GM12891 (cell line): ENCODE measurements at regions not wholly inside any gene's neighbourhood (a gene's known extent, or its start where the extent isn't known, plus 50 kb on each side); places are given as distances from the start of the nearest gene placed in this dataset.

Source experiments
- POLR2A ChIP-seq: IDR thresholded peaks from 2 replicates; pipeline ENCODE4 v1.6.1; 2011; ENCODE audit warnings: low read depth, low read length, control low read depth
- POLR2AphosphoS5 ChIP-seq: IDR thresholded peaks from 2 replicates; pipeline ENCODE4 v1.6.1; 2011; ENCODE audit warnings: low read depth, low read length, control low read depth
- POU2F2 ChIP-seq: IDR thresholded peaks from 2 replicates; pipeline ENCODE4 v1.6.1; 2011; ENCODE audit warnings: low read depth, mild to moderate bottlenecking, control low read depth, low read length, moderate library complexity
- TAF1 ChIP-seq: IDR thresholded peaks from 2 replicates; pipeline ENCODE4 v1.6.1; 2011; ENCODE audit warnings: low read depth, low read length, control low read depth

DNA sequence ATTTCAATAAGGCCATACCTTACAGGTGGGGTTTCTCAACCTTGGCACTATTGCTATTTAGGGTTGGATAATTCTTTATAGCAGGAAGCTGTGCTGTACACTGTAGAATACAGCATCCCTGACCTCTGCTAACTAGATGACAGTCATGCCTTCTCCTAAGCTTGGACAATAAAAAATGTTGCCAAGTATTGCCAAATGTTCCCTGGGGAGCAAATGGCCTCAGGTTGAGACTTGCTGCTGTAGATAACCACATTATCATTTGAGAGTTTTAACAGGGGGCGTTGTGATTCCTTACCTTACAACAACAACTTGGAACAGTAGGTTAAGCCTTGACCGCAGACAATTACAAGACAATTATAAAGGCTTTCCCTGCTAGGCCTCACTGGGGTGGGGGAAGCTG, 1073.6 kb upstream of the TMEM132C start:
- TF ChIP-seq POLR2A (no peak), POLR2AphosphoS5 (no peak), POU2F2 (no peak), TAF1 (no peak)
